ENCODE measurements at regions not wholly inside any gene's neighbourhood (a gene's known extent, or its start where the extent isn't known, plus 50 kb on each side); places are given as distances from the start of the nearest gene placed in this dataset.
"Not testable (repeated sequence)": the region's sequence is repeated elsewhere in the genome, so short reads cannot be mapped to it uniquely, and the experiment has no call there.

DNA sequence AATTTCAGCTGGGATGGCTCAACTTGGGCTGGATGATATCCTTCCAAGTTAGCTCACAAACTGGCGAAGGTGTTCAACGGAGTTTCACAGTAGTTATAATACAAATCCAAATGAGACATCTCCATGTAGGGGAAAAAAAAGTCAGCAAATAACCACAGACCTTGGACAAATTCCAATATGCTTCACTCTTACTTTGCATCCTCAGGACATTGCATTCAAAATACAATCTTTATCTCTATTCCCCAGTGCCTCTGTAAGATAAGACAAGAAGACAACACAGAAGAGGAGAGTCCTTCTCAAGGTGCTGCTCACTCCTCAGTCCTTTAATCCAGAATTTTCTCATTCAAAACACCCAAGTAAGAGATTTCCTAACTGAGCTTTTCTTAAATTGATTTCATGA, 1797.7 kb downstream of the MRPL39 start:
- DNase-seq = no peak

GRCh38 chr21:23806966-23807548, 1800.2 kb downstream of the MRPL39 start:
- not testable (repeated sequence) for DNase-seq

DNA sequence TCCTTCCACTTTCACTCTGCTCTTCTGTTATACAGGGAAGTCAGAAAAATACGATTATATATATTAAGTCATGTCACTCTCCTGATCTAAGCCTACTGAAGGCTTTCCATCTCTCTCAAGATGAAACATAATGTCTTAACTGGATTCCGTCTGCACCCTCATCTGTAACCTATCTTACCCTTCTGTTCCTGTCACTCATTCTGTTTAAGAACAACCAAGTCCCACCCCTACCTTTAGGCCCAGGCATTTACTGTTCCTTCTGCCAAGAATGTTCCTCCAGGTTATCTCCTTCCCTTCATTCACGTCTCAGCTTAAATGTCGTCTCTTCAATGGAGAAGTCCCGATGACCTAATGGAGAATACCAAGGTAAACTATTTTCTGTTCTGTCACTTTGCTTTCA, 1802.4 kb downstream of the MRPL39 start:
- DNase-seq = no peak

DNA sequence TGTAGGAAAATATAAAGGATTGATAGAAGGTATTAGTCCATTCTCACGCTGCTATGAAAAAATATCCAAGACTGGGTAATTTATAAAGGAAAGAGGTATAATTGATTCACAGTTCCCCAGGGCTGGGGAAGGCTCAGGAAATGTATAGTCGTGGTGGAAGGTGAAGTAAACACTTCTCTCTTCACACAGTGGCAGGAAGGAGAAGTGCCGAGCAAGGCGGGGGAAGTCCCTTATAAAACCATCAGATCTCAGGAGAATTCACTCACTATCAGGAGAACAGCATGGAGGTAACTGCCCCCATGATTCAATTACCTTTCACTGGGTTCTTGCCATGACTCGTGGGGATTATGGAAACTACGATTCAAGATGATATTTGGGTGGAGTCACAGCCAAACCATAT, 1806.0 kb downstream of the MRPL39 start:
- no peak for DNase-seq

- no peak for DNase-seq
Measured at GRCh38 chr21:23799376-23799775, 1807.9 kb downstream of the MRPL39 start.

- DNase-seq = no peak
Measured at GRCh38 chr21:23792300-23792699, 1815.0 kb downstream of the MRPL39 start.

GRCh38 chr21:23789864-23790263, 1817.4 kb downstream of the MRPL39 start:
- no peak for DNase-seq

- no peak for DNase-seq
Measured at GRCh38 chr21:23780326-23780725, 1827.0 kb downstream of the MRPL39 start.

DNA sequence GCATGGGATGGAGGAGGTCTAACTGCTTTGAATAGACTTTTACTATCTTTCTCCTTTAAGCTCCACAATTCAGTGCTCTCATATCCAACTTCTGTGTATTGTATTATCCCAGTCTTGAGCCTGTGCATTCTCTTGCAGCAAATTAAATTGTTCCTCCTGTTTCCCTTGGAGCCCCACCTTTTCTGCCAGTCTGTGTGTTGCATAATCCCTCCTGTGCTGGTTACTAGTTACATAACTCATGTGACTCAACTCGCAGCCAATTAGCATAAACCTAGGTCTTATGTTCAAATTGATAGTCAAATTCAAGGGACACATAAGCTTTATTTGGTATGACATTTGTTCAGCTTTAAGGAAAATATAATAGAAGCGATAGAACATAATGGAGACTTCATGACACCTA, 1863.5 kb downstream of the MRPL39 start:
- DNase-seq = no peak

- no peak for DNase-seq
Measured at GRCh38 chr21:23740463-23740862, 1866.8 kb downstream of the MRPL39 start.

DNA sequence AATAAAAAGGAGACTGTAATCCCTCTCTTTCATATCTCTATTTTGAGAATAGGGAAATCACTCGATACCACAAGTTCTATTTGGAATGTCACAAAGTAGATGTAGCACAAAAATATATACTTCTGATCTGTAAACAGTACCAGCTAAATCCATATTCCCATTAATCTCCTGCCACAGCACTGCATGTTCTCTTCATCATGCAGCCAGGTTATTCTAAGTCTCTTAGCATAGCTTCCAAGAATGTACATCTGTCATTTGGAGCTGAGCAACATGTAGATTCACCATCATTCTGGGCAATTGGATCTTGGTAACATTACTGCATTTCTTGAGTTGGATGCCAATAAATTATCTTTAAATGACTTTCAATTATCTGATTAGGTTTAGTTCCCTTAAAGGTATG, 1874.5 kb downstream of the MRPL39 start:
- no peak for DNase-seq

DNA sequence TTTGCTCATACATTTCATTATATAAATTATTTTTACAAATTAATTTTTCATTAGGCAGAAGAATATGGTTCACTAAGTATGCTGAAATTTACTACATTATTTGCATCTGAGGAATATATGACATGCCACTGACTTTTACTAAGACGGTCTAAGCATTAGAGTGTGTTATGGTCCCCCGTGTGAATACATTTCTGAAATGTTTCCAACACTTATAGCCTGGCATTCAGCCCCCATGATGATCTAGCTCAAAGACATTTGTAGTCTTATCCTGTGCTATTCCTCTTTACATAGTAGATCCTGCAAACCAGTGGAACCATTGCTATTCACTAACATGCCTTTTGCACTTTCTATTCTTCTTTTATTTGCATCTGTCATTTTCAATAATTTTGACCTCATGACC, 1878.0 kb downstream of the MRPL39 start:
- DNase-seq = no peak

- DNase-seq = no peak
Measured at GRCh38 chr21:23725576-23725975, 1881.7 kb downstream of the MRPL39 start.

DNA sequence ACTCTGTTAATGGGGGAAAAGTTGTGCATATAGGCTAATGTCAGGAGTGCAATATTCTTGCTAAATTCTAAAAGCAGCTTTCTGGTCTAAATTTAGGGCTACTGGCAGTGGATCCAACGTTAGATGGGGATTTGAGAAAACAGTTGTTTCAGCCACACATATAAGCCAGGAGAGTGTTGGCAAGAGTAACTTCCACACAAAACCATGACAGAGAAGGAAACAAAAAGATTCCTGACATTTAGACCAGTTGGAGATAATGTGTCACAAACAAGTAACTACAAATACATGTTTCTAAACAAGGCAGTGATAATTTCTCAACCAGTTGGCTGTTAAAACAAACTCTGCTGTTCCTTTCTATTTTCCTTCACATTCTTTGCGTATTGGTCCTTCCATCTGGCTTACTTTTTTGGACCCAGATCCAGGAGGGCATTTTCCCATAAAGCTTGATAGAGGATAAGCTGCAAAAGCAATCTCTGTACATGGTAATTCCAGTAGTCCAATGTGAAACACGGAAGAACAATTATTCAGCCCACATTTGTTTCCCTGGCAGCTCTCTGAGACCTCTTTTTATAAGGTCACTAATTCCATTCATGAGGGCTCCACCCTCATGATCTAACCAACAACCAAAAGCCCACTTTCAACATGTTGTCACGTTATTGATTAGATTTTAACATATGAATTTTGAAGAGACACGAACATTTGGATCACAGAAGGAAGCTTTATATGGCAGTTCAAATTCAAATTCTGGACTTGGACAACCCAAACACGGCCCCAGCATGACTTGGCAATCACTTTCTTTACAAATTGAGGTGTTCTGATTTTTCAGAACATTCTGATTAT, 1888.6 kb downstream of the MRPL39 start:
- DNase-seq = no peak

GRCh38 chr21:23712166-23712565, 1895.1 kb downstream of the MRPL39 start:
- no peak for DNase-seq

DNA sequence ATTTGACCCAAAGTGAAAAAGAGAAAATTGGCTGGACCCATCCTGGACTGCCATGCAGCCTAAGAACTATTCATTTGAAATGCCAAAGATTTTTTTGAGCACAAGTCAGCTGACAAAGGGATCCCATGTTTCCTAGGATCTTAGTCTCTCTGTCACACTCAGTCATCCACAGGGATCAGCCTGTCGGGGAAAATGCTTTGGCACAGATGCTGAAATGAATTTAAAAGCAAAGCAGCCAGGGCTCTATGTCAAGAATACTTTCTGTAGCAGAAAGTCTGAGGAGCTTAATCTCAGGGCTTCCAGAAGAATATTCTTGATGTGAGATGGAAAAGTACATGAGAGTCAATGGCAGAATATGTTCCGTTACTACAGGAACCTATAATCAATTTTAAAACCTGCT, 1900.8 kb downstream of the MRPL39 start:
- no peak for DNase-seq

DNA sequence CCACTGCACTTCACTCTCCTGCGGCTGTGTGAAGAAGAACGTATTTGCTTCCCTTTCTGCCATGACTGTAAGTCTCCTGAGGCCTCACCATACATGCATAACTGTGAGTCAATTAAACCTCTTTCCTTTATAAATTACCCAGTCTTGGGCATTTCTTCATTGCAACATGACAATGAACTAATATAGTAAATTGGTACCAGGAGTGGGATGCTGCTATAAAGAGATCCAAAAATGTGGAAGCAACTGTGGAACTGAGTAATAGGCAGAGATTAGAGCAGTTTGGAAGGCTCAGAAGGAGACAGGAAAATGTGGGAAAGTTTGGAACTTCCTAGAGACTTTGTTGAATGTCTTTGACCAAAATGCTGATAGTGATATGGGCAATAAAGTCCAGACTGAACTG, 1907.9 kb downstream of the MRPL39 start:
- no peak for DNase-seq

GRCh38 chr21:23698619-23699018, 1908.7 kb downstream of the MRPL39 start:
- no peak for DNase-seq

DNA sequence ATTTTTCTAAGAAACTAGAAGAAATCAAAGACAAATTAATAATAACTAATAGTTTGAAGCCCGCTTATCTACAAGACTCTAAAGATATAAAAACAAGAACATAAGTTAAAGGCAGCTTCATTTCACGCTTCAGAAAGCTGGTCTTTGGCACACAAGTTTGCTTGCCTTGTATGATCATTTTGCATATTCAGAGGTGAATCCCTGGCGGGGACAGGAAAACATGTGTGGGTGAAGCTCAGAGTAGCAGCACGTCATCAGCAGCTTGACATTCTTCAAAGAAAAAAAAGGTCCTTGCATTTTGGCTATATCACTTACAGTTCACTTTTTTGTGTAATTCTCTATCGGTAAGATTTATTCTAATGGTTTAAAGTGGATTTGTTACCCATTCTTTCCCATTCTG, 1911.8 kb downstream of the MRPL39 start:
- no peak for DNase-seq

- DNase-seq = no peak
Measured at GRCh38 chr21:23694390-23694789, 1912.9 kb downstream of the MRPL39 start.

DNA sequence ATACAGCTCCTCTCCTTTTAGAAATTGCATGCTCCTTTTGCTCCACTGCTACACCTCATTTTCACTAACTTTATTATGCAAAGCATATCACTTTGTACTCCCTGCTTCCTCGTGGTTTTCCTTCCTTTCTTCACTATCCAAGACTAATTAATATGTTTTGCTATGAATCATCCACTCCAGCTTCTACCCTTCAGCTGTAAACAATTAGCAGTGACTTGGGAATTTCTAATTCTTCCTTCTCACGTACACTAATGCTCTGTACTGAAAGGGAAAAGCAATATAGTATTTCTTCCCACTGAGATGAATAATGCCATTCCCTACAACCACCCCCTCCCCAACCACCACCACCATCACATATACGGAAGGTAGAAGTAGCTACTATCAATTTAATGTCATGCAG, 1917.0 kb downstream of the MRPL39 start:
- no peak for DNase-seq

GRCh38 chr21:23686737-23687523, 1920.4 kb downstream of the MRPL39 start:
- DNase-seq = no peak

- DNase-seq = no peak
Measured at GRCh38 chr21:23684431-23684830, 1922.8 kb downstream of the MRPL39 start.

- DNase-seq = no peak
Measured at GRCh38 chr21:23664193-23664694, 1943.0 kb downstream of the MRPL39 start.

Data from NCI-H510A treated with DMSO at 0.1 percent for 48 hours (cell line).